ENCODE measurements at regions not wholly inside any gene's neighbourhood (a gene's known extent, or its start where the extent isn't known, plus 50 kb on each side); places are given as distances from the start of the nearest gene placed in this dataset.

DNA sequence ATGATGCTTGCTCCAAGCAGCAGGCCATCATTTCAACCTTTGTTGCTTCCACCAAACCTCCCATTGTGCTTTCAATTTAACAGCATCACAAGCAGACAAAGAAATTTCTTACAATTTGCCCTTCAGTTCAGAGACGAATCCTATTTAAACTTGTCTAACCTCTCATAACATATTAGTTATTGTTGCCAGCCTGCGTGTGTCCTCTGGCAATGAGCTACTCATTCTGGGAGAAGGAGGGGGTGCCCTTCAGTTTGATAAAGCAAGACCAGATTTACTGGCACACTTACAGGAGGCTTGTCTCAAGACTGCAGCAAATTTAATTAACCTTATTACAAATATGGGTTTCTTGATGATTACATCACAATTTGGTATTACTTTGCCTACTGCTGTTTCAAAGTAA lies 203.6 kb upstream of the SOX5 start:
- Histone ChIP-seq H3K4me3 (no peak overlapping the region), H3K36me3 (no peaks in the 10 kb centered on the region), H3K27me3 (no peaks in the 10 kb centered on the region), H3K4me1 (no peaks in the 10 kb centered on the region), H3K9me3 (no peaks in the 10 kb centered on the region), H3K27ac (no peak overlapping the region)
- intact Hi-C loops (cut with DNase I) = no loop called here
- TF ChIP-seq, protein P1, sequence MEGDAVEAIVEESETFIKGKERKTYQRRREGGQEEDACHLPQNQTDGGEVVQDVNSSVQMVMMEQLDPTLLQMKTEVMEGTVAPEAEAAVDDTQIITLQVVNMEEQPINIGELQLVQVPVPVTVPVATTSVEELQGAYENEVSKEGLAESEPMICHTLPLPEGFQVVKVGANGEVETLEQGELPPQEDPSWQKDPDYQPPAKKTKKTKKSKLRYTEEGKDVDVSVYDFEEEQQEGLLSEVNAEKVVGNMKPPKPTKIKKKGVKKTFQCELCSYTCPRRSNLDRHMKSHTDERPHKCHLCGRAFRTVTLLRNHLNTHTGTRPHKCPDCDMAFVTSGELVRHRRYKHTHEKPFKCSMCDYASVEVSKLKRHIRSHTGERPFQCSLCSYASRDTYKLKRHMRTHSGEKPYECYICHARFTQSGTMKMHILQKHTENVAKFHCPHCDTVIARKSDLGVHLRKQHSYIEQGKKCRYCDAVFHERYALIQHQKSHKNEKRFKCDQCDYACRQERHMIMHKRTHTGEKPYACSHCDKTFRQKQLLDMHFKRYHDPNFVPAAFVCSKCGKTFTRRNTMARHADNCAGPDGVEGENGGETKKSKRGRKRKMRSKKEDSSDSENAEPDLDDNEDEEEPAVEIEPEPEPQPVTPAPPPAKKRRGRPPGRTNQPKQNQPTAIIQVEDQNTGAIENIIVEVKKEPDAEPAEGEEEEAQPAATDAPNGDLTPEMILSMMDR (IDR thresholded peaks at IDR 0.05) = no peak
- no peak for DNase-seq (ENCODE audit: low spot score in 2 of 2)

DNA sequence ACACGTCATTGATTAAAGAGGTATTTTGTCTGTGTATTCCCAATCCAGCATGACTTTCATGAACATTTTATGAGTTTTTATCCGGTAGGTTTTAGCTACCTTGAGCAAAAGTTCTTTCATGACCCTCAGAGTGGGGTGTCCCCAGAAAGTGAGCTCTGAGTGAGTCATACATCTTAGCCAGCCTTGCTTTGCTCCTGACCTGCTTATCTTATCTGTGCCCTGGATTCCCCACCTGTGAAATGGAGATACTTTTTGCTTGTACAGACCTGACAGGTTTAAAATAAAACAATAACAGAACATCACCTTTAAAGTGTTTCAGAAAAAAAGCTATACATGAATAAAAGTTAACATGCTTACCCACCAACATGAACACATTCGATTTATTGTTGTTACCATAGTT lies 202.8 kb upstream of the SOX5 start:
- H3K27ac ChIP-seq = no peak overlapping the region
- H3K9me3 ChIP-seq = no peaks in the 10 kb centered on the region
- H3K4me1 ChIP-seq = no peaks in the 10 kb centered on the region
- no peak overlapping the region for H3K4me3 ChIP-seq
- no peaks in the 10 kb centered on the region for H3K36me3 ChIP-seq
- intact Hi-C loops (cut with DNase I) = no loop called here
- DNase-seq (ENCODE audit: low spot score in 2 of 2) = no peak
- TF ChIP-seq, protein P1 (IDR thresholded peaks at IDR 0.05) = no peak
- H3K27me3 ChIP-seq = no peaks in the 10 kb centered on the region

DNA sequence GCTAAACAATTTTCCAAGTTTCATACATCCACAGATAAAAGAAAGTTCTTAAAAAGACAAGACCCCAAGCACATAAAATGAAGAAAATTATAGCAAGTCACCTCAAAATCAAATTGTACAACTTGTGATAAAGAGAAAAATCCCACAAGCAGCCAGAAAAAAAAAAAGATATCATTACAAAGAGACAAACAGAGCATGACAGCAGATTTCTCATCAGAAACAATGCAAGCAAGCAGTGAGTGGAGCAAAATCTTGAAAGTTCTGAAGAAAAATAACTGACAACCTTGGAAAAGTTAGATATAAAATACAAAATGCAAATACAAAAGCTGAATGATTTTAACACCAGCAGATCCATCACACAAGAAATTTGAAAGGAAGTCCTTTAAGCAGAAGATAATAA lies 194.5 kb upstream of the SOX5 start:
- Histone ChIP-seq H3K27me3 (no peaks in the 10 kb centered on the region), H3K27ac (no peak overlapping the region), H3K9me3 (no peaks in the 10 kb centered on the region), H3K4me3 (no peak overlapping the region), H3K4me1 (no peaks in the 10 kb centered on the region), H3K36me3 (no peaks in the 10 kb centered on the region)
- TF ChIP-seq, protein P1 (IDR thresholded peaks at IDR 0.05) = no peak
- intact Hi-C loops (cut with DNase I) = no loop called here
- DNase-seq (ENCODE audit: low spot score in 2 of 2) = no peak

DNA sequence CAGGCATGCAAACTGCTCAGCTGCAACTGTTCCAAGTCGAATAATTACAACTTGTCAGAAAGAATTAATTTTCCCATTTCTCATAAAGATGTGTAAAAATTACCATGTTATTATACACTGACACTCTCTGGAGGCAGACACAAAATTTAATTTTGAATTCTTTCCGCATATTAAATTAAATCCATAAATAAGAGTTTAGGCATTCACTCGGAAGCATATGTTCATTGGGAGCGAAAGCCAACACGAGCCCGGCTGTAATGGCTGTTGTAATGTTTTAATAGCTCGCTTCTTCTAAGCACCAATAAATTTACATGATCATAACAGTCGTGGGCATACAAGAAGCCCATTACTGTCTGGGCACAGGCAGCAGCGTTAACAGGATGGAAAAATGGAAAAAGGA lies 189.6 kb upstream of the SOX5 start:
- DNase-seq (ENCODE audit: low spot score in 2 of 2) = no peak
- no peaks in the 10 kb centered on the region for H3K9me3 ChIP-seq
- no peak overlapping the region for H3K27ac ChIP-seq
- TF ChIP-seq, protein P1 (IDR thresholded peaks at IDR 0.05) = no peak
- H3K4me3 ChIP-seq = no peak overlapping the region
- H3K36me3 ChIP-seq = no peaks in the 10 kb centered on the region
- no peaks in the 10 kb centered on the region for H3K4me1 ChIP-seq
- no peaks in the 10 kb centered on the region for H3K27me3 ChIP-seq
- intact Hi-C loops (cut with DNase I) = no loop called here

DNA sequence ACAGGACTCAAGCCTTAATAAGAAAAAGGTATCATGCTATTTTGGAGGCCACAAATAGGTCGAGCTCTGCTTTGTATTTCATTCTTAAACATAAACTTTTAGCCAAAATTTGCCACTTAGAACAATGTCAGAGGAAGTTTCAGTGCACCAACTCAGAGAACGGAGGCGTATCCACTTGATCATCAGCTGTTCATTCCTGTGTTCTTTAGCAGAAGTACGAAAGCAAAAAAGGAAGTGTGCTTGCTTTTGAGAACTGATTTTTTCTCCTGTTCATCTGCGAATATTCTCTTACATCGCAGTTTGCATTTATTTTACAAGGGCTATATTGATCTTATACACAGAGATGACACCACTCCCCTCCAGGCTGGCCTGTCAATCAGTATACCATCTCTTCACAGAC lies 188.6 kb upstream of the SOX5 start:
- no peaks in the 10 kb centered on the region for H3K4me1 ChIP-seq
- H3K27me3 ChIP-seq = no peaks in the 10 kb centered on the region
- intact Hi-C loops (cut with DNase I) = no loop called here
- H3K4me3 ChIP-seq = no peak overlapping the region
- H3K36me3 ChIP-seq = no peaks in the 10 kb centered on the region
- TF ChIP-seq, protein P1 (IDR thresholded peaks at IDR 0.05) = no peak
- DNase-seq (ENCODE audit: low spot score in 2 of 2) = no peak
- no peak overlapping the region for H3K27ac ChIP-seq
- no peaks in the 10 kb centered on the region for H3K9me3 ChIP-seq

DNA sequence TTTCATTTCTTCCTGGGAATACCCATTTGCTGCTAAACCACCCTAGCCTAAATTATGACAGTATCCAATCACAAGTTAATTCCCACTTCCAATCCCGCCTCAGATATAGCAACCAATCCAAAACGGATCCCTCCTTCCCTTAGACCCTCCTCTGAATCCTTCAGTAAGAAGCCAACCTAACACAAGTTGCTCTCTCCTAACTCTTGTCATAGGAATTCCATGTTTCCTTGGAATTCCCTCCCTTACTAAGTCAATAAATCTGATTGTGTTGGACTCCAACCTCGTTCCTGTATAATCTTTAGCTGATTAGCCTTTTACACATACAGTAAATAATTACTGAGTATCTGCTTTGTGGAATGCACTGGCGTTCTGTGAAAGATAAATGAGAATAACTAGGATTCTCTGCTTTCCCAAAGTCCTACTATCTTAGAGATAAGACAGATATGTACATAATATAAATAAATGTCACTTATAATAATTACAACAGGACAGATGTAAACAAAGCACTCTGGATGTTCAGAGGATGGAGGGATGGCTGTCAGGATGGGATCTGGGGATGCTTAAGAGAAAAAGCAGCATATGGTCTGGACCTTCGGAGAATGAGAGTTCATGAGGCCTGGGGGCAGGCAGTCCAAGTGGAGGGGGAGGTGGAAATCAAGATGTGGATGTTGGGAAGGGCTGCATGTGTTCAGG lies 185.8 kb upstream of the SOX5 start:
- H3K4me3 ChIP-seq = no peak overlapping the region
- no peaks in the 10 kb centered on the region for H3K36me3 ChIP-seq
- H3K4me1 ChIP-seq = no peaks in the 10 kb centered on the region
- H3K27me3 ChIP-seq = no peaks in the 10 kb centered on the region
- TF ChIP-seq, protein P1 (IDR thresholded peaks at IDR 0.05) = no peak
- H3K27ac ChIP-seq = no peak overlapping the region
- intact Hi-C loops (cut with DNase I) = no loop called here
- no peak for DNase-seq (ENCODE audit: low spot score in 2 of 2)
- H3K9me3 ChIP-seq = no peaks in the 10 kb centered on the region

Measured in ascending aorta (tissue), 2 donors.